Loucy (cell line): ENCODE measurements at regions not wholly inside any gene's neighbourhood (a gene's known extent, or its start where the extent isn't known, plus 50 kb on each side); places are given as distances from the start of the nearest gene placed in this dataset.

Experiments used
- CTCF ChIP-seq: fragments of 200-600 bp; sonication (generic); conservative IDR thresholded peaks from 2 replicates; pipeline ENCODE4 v1.5.1; 2014; ENCODE audit warnings: mild to moderate bottlenecking, antibody characterized with exemption, low read length
- EZH2phosphoT487 ChIP-seq: fragments of 200-600 bp; IDR thresholded peaks from 2 replicates; pipeline ENCODE4 v1.6.1; 2018; ENCODE audit warnings: antibody characterized with exemption, mild to moderate bottlenecking, moderate library complexity, borderline replicate concordance

DNA sequence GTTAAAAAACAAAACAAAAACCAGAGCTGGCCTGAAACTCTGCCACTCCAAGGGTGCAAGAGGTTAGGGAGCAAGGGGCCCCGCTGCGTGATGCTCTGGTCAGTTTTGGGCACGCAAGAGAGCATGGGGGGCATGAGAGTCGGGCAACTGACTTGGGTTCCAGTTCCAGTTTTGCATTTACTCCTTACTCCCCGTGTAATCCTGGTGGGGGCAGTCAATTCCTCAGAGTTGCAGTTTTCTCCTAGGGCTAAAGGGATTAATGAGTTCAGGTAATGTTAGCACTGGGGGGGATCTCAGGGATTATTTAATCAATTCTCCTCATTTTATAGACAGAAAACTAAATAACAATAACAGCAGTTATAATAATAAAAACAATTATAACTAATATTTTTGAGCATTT is 72.9 kb upstream of the PMFBP1 start:
- TF ChIP-seq CTCF (0 out of 2 replicates have a peak, but pooled peaks have one; percentile 9), EZH2phosphoT487 (no peak)
